ENCODE measurements at regions not wholly inside any gene's neighbourhood (a gene's known extent, or its start where the extent isn't known, plus 50 kb on each side); places are given as distances from the start of the nearest gene placed in this dataset.

DNA sequence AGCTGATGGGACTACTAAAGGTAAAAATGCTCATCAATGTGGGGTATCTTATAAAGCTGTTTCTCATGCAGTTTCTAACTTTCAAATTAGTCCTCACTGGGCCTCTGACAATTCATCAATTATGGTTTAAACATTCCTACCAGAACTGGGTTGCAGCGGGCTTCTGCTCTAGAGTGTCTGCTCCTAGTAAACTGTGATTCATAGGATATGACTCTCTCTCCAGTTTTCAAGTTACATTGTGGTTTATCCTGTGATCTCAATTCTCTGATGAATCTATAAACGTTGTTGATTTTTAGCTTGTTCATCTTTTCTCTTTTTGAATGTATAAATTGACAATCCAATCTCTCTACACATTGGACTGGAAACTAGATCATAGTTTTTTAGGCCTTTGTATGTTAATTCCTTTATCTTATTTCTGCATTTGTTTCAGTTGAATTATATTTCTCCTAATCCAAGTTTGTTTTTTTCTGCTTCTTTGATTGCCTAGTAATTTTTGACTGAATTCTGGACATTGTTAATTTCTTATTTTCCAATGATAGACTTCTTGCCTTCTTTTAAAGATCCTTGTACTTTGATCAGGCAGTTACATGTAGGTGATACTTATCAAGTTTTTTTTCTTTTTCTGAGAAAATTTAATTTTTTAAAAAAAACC, 822.6 kb downstream of the TLE1 start:
- no peak overlapping the region for H2AFZ ChIP-seq (ENCODE audit: low read length)
- H3K79me1 ChIP-seq (ENCODE audit: insufficient read depth, low read depth, low read length, poor library complexity, severe bottlenecking) = no peaks in the 10 kb centered on the region
- no peak overlapping the region for H4K5ac ChIP-seq (ENCODE audit: insufficient read length, low read depth, low read length)
- no peak for DNase-seq
- H3K14ac ChIP-seq (ENCODE audit: insufficient read depth, low read length) = no peak overlapping the region
- no peak overlapping the region for H2BK120ac ChIP-seq (ENCODE audit: low read depth, low read length, poor library complexity, severe bottlenecking)
- no peaks in the 10 kb centered on the region for H3K79me2 ChIP-seq (ENCODE audit: insufficient read depth, low read length)
- no peak overlapping the region for H3K9ac ChIP-seq (ENCODE audit: extremely low read depth, insufficient read length, low read length)
- no peak overlapping the region for H3T11ph ChIP-seq (ENCODE audit: low read length)
- H3K9me3 ChIP-seq (ENCODE audit: control insufficient read depth, low read depth, low read length) = no peaks in the 10 kb centered on the region
- H2BK12ac ChIP-seq (ENCODE audit: insufficient read length, low read depth, low read length) = no peak overlapping the region
- H3K23ac ChIP-seq (ENCODE audit: insufficient read length, low read depth, low read length) = no peak overlapping the region
- WGBS (ENCODE audit: extremely low coverage, insufficient read length, low lambda C conversion rate) = no CpG with 5 or more reads among the region's 2 CpGs
- H3K23me2 ChIP-seq (ENCODE audit: insufficient read length, low read depth, low read length, poor library complexity, severe bottlenecking) = no peaks in the 10 kb centered on the region
- no peak overlapping the region for H3K18ac ChIP-seq (ENCODE audit: insufficient read length, low read depth, low read length)
- no peak overlapping the region for H3K4me3 Mint-ChIP-seq
- peaks cover 7 to 14% of the 10 kb centered on the region in 2 experiments for H3K9me3 Mint-ChIP-seq
- H3K4ac ChIP-seq (ENCODE audit: low read depth, low read length) = no peak overlapping the region
- no peak overlapping the region for H2BK15ac ChIP-seq (ENCODE audit: low read depth, low read length)
- H4K20me1 ChIP-seq (ENCODE audit: control insufficient read depth, insufficient read depth, insufficient read length) = no peaks in the 10 kb centered on the region
- no peak overlapping the region for H3K56ac ChIP-seq (ENCODE audit: insufficient read length, low read depth, low read length)
- peaks cover 0 to 13% (median 2%) of the 10 kb centered on the region in 3 experiments; a peak in 5 of 7 replicates for H3K36me3 Mint-ChIP-seq (ENCODE audit: insufficient read depth in 1 of 3, low read depth in 3 of 3)
- H3K4me1 Mint-ChIP-seq = no peaks in the 10 kb centered on the region
- H4K91ac ChIP-seq (ENCODE audit: insufficient read length, low read depth, low read length) = no peak overlapping the region
- no peaks in the 10 kb centered on the region for H3K27me3 Mint-ChIP-seq (ENCODE audit: low read depth)
- no peak overlapping the region for H2BK20ac ChIP-seq (ENCODE audit: low read depth, low read length, poor library complexity, severe bottlenecking)
- no peak overlapping the region for H3K27ac Mint-ChIP-seq
- H3K4me2 ChIP-seq (ENCODE audit: insufficient read depth, insufficient read length, low read length) = no peak overlapping the region
- H2BK5ac ChIP-seq (ENCODE audit: insufficient read length, low read length) = no peak overlapping the region
- no peaks in the 10 kb centered on the region for H3K27me3 ChIP-seq (ENCODE audit: insufficient read depth, low read length)
- no peaks in the 10 kb centered on the region for H3K4me1 ChIP-seq (ENCODE audit: insufficient read depth, low read length)
- no peak overlapping the region for H2AK5ac ChIP-seq (ENCODE audit: insufficient read length, low read length)
- TF ChIP-seq, protein P1, sequence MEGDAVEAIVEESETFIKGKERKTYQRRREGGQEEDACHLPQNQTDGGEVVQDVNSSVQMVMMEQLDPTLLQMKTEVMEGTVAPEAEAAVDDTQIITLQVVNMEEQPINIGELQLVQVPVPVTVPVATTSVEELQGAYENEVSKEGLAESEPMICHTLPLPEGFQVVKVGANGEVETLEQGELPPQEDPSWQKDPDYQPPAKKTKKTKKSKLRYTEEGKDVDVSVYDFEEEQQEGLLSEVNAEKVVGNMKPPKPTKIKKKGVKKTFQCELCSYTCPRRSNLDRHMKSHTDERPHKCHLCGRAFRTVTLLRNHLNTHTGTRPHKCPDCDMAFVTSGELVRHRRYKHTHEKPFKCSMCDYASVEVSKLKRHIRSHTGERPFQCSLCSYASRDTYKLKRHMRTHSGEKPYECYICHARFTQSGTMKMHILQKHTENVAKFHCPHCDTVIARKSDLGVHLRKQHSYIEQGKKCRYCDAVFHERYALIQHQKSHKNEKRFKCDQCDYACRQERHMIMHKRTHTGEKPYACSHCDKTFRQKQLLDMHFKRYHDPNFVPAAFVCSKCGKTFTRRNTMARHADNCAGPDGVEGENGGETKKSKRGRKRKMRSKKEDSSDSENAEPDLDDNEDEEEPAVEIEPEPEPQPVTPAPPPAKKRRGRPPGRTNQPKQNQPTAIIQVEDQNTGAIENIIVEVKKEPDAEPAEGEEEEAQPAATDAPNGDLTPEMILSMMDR (conservative IDR thresholded peaks at IDR 0.05) = no peak
- no peak overlapping the region for H3K27ac ChIP-seq (ENCODE audit: insufficient read length, low read depth, low read length)
- no peak overlapping the region for H4K8ac ChIP-seq (replicated peaks; ENCODE audit: insufficient read length, low read depth, low read length)

Measured in H9 (cell line).